NCI-H82 treated with DMSO at 0.1 percent for 48 hours (cell line): ENCODE measurements at regions not wholly inside any gene's neighbourhood (a gene's known extent, or its start where the extent isn't known, plus 50 kb on each side); places are given as distances from the start of the nearest gene placed in this dataset.

ENCODE experiments used
- DNase-seq: peaks from one replicate; lab custom pipeline; 2025; ENCODE audit not compliant: unreplicated experiment; lab: John Stamatoyannopoulos, UW

DNA sequence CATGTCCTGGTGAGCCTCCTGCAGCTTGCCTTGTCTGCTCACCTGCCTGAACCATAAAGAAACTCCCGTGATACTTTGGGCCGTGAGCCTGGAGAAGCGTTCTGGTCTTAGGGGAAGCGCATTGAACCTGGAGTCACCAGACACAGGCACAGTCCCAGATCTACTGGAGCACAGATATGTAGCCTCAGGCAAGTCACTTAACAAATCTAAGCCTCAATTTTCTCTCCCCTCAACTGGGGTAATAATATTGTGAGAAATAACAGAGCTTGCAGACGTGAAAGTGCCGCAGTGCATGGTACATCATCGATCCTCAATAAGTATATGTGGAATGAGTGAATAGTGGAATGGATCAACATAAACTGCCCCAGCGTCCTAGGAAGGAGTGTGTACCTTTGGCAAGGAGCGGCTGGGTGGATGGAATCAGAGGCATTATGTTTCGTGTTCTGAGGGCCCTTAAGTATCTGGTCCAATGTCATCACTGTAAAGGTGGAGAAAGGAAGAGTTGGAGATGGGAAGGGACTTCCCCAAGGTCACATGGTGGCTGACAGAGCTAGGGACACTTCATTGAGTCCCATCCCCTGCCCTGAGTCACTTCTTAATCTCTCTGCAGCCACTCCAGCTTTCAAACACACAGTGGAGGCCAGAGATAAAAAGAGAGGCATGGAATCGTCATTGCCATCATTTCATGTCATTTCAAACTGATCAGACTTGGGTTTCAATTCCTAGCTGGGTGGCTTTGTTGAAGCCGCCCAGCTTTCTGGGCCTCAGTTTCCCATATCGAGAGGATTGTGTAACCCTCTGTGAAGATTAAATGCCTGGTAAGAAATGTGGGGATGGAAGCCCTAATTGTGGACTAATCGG is 172.4 kb downstream of the DDX1 start:
- no peak for DNase-seq

DNA sequence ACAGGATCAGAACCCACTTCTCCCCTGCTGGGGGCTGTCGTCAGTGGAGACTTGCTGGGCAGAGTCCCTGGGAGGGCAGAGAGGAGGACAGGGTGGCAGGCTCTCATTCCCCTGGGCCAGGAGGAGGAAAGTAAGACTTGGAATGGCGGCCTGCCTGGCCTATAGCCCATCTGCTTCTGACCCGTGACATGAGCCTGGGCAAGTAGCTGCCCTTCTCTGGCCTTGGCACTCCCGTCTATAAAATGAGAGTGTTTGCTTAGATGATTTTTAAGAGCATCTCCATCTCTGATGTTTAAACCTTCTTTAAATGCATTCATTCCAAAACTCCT is 173.0 kb downstream of the DDX1 start:
- DNase-seq = no peak

DNA sequence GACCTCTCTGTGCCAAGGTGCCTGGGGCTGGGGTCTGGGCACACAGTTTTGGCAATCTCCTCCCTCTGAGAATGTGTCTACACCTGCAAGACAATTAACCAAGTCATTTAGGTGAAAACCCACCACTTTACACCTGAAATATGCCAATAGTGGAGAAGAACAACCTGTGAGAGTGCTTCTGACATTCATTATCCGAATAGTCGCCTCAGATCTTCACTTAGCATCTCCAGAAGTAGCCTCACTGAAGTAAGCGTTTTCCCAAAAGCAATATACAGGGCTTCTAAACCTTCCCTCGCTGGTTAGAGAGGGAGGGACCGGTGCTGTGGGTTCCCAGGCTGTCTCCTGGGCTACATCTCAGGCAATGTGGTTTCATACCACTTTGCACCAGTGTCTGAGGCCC is 173.5 kb downstream of the DDX1 start:
- no peak for DNase-seq

DNA sequence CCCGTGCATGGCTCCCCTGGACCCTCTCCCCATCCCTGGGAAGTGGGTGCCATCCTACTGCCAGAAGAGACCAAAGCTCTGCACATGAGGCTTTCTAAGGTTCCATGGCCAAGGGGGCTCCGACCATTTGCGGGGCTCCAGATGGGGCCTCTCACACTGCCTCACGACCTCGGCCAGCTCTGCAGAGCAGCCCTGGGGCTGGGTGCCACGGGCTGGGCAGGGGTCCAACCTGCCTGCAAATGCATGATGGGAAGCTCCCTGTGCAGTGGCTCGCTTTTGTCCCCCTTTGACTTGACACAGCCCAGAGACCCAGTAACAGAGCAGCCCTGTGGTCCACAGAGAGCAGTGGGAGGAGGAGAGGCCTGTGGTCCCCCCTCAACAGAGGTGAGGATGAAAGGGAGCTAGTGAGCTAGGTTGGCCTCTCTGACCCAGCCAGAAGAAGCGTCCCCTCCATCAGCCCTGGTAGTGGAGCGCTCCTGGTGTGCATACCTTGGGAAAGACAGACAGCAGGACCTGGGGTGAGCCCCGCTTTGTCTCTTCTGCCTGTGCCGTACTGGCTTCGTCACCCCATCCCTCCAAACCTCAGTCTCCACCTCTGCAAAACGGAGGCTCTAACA is 174.1 kb downstream of the DDX1 start:
- DNase-seq = no peak

DNA sequence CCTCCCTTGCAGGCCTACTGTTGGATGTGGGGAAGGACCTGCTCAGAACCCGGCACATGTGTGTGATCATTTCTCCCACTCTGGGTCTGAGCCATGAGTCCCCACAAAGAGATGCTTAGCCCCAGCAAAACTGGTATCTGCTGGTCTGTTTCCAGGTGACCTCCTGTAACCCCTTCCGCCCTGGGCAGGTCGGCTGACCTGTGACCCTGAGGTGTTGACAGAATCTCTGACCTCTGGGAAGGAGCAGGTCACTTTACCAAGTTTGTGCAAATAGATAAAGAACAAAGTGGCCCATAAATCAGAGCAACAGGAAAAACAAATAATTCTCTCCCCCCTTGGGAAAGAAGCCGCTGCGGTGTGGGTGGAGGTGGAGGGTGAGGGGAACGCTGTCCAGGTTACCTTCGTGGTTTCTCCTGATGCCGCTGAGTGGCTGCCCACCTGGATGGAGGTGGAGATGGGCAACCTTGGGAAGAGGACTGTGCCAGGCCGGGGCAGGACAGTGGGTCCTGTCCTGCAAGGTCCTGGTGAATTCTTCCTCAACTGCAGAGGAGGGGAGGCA is 174.0 kb upstream of the MYCN start:
- DNase-seq = no peak

DNA sequence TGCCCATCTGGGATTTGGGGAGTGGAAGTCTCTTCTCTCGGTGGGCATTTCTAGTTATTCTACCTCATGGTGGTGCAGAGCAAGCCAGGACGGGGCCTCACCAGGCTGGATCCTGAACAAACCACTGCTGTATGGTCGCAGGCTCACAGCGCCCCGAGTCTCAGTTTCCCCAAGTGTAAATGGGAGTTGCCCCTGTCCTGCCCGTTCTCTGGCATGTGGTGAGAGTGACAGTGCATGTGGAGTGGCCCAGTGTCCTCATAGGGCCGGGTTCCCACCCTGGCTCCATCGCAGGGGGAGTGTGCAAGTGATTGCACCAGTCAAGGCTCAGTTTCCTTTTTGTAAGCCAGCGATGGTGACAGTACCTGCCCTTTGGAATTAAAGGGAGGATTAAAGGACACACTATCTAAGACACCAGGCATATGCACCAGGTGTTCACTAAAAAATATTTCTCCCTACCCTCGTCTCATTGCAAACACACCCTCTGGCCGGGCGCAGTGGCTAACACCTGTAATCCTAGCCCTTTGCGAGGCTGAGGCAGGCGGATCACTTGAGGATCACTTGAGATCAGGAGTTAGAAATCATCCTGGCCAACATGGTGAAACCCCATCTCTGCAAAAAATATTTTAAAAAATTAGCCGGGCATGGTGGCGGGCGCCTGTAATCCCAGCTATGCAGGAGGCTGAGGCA is 173.3 kb upstream of the MYCN start:
- DNase-seq = no peak

DNA sequence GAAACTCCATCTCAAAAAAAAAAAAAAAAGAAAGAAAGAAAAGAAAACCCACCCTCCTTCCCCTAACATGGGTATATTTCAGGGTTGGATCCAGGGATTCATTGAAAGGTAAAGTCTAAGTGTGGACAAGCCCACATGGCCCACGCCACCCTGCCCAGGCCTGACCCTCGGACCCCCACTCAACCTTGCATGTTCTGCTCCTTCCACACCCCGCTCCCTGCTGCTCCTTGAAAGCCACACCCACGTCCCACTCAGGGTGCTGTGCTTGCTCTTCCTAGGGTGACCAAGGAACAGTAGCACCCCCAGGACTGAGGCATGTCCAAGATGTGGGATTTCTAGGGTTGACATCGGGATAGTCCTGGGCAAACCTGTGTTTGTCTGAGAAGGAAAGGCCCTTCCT is 172.7 kb upstream of the MYCN start:
- no peak for DNase-seq

DNA sequence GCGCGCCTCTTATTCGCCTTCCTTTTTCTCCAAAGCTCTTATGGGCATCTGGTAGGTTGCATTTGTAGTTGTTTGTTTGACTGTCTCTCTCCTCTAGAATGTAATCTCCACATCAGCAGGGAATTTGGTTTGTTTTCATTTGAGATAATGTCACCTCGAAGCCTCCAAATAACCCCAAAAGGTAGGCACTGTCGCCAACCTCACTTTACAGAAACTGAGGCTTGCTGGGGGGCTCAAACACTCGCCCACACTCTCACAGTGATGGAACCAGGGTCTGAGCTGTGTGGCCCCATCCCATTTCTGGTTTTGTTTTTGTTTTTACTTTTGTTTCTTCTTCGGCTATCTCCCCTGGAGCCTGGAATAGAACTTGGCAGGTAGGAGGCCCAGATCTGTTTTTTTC is 172.2 kb upstream of the MYCN start:
- no peak for DNase-seq

DNA sequence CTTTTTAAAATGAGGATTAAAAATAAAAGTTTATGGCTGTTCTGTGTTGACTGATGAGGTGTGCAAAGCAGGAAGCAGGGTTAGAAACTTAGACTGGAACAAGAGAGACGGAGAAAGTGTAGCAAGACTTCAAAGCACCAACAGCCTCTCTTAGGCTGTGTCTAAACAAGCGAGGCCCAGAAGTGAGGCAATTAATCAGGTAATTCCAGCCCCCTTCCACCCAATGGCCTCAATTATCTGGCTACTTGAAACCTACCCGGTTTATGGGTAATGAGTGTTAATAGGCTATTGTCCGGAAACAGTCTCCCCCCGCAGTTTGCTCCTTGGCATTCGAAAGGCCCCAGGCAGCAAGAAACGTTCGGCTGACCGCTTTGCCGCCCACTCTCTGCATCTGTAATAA is 171.7 kb upstream of the MYCN start:
- DNase-seq = no peak

DNA sequence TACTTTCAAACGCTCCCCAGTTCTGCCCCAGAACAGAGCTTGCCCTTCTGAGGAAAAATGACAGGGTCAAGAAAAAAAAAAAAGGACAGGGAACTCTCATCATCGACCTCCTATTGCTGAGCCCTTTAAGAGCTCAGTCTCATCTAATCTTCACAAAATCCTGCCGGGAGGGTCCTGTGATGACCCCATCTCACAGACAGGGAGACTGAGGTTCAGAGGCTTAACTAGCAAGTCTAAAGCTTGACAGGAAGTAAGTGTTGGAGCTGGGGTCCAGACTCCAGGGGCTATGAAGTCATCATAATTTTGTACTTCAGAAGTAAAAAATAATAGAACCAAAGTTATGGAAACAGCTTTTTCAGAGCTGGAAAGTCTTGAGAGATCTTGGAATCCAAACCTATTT is 171.1 kb upstream of the MYCN start:
- DNase-seq = no peak

DNA sequence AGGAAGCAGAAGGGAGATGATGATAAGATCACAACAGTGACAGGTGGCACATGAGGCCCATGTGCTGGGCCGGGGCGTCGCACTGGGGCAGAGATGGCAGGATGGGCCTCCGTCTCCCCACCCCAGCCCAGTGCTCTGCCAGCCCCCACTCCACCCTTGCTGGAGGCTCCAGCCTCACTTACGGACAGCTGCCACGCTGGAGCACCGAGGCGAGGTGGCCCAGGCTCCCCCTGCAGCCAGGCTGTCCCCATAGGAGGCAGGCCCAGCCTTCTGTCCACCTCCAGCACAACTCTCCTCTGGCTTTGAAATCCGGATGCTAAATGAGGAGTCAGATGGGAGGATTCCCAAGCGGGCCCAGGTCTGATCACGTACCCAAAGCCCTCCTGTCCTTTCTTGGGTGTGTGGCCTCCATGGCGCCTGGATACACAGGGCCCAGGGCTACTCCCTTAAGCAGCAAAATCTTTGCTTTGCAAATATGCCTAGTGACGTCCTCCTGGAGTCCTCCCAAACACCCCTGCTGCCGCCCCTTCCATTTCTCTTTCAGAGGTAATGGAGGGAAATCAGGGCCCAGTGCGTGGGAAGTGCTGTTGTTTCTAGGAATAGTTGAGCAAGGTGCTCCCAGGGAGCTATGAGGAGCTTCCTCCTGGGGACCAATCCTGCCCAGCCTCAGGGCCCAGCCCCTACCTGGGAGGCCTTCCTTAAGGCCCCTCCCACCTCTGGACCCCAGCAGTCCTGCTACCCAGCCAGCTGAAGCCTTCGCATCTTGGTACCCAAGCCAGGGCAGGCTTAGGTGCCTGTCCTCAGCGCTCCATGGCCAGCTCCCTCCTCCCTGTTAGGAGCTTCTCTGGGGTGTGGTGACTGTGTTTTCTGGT is 170.4 kb upstream of the MYCN start:
- DNase-seq = no peak

DNA sequence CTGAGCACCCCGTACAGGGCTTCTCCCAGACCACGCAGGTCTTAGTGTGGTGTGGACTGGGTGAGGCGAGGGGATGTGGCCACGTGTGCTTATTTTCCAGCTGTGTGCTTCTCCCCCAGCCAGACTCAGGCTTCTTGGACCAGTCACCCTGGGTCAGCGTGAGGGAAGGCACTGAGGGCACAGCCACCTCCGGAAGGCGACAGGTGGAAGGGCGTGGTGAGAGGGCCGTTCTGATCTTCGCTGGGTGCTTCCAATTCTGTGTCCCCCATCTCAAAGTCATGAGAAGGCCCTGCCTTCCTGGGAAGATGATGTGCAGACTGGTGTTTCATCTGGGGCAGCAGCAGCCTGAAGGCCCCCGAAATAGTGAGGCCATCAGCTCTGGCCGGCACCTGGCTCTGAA is 169.7 kb upstream of the MYCN start:
- no peak for DNase-seq

DNA sequence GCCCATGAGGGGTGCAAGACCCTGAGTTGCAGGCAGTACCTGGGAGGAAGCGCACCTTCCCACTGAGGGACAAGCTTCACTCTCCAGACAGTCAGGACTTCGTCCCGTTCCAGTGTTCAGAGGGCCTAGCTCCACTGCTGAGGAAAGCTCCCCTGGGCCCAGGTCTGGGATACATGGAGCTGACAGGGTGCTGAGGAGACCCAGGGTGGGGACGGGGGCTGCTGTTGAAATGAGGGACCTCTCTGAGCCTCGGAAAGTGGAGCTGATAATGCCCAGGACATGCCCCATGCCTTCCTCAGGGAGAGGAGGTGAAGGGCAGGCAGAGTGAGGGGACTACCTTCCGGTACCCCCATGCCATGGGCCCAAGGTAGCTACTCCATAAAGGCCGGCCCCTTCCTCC is 169.2 kb upstream of the MYCN start:
- DNase-seq = no peak

DNA sequence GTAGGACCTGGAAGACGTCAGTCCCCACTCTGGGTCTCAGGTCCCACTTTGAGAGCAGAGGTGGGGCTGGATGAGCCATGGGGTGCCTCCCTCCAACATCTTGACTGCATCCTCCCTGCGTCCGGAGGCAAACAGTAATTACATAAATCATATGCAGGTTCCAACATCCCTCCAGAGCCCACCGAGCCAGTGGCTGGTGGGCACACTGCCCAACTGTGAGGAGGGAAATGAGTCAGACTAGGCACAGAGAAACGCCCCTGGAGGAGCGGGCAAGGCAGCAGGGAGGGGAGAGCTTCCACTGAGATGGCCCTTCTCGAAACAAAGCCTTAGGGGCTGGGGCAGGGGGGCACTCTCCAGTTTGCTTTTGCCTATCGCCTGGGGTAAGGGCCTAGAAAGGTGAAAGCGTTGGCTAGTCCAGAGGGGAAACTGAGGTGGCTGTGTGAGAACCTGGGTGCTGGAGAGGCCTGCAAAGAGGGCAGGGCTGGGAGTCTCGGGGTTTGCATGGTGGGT is 168.2 kb upstream of the MYCN start:
- DNase-seq = no peak

DNA sequence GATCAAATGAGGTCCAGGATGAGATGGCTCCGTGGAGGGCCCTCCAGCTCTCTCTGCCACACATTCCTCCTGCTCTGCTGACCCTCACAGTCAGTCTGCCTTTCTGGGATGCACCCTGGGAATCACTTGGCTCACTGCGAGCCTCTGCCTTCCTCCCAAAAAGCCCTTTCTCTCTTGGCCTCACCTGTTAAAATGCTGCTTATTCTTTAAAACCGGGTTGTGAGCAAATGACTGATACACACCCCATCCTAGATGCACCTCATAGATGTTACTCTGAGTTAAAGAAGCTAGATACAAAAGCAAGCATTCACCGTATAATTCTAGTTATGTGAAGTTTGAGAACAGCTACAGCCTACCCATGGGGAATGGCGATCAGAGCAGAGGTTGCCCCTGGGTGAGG is 167.7 kb upstream of the MYCN start:
- no peak for DNase-seq

DNA sequence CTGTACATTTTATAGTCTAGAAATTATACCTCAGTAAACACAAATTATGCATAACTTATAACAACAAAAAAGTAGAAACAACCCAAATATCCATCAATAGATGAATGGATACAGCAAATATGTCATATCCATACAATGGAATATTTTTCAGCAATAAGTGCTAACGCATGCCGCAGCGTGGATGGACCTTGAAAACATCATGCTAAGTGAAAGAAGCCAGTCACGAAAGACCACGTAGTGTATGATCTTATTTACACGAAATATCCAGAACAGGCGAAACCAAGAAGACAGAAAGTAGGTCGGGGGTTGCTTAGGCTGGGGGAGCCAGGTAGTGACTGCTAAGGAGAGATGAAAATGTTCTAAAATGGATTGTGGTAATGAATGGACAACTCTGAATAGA is 167.1 kb upstream of the MYCN start:
- no peak for DNase-seq

DNA sequence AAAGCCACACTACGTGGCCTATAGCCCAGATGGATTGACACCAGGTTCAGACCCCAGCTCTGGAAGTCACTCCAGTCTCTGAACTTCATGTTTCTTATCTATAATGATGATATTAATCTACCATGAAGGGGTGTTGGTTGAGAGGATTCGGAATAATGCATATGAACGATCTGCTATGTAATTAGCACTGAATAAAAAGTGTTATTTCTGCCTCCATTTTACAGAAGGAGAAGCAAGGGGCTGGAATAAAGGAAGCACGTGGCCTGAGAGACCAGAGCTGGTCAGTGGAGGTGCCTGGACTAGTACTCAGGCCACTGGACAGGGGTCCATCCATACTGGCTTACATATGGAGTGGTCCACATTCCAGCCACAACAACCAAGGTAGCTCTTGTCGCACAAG is 166.5 kb upstream of the MYCN start:
- no peak for DNase-seq

DNA sequence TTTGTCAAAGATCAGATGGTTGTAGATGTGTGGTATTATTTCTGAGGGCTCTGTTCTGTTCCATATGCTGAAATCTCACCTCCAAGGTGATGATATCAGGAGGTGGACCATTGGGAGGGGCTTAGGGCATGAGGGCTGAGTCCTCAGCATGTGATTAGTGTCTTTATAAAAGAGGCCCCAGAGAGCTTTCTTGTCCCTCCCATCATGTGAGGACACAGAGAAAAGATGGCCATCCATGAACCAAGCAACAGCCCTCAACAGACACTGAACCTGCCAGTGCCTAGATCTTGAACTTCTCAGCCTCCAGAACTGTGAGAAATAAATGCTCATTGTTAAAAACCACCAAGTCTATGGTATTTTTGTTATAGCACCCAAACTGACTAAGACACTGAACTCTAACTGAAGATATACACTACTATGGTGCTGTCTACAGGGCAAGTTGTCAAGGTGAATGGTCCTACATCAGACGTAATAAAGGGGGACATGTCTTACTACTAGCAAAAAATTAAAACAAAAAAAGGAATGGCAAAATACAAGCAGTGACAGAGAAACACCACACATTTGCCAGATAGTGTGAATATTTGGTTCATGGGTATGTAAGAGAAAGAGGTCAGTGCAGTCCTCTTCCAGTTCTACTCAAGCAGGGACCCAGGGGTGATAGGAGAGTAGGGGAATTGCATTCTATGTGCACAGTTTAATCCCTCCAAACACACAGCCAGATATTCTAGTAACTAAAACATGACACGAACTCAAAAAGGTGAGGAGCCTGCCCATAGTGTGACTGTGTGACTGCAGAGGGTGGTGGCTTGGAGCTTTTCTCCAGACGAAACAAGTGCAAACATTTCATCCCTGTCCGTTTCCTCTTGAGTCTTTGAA is 164.4 kb upstream of the MYCN start:
- no peak for DNase-seq

DNA sequence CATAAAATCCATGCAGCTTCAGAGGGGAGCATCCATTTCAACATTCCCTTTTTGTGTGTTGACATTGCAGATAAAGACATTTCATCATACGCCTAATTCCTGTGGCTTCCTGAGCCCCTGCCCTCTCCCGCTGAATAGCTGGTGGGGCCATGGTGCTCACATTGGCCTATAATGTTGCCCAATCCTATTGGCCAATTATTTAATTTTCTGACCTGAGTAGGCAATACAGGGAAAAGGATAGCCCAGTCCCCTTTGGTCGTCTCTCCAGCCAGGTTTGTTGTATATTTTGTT is 163.8 kb upstream of the MYCN start:
- no peak for DNase-seq

DNA sequence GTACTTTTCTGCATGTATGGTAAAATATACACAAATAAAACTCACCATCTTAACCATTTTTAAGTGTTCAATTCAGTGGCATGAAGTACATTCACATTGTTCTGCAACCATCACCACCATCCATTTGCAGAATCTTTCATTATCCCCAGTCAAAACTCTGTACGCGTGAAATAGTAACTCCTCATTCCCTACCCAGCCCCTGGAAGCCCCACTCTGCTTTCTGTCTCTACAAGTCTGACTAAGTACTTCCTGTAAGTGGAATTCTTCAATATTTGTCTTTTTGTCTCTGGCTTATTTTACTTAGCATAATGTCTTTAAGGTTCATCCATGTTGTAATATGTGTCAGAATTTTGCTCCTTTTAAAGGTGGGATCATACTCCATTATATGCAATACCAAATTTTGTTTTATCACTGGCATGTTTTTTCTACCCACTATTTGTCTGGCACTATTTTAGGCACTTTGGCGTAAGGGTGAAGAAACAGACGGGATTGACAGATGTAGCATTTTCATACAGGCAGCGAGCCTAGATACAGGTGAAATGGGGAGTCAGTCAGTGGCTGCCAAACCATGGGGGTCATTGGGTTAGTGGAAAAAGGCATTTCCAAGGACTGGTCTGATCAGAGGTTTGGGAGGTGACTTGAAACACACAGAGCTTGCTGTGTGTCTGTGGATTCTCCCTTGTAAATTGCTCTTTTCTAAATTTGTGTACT is 163.2 kb upstream of the MYCN start:
- no peak for DNase-seq
